SK-N-SH (cell line): ENCODE measurements at regions not wholly inside any gene's neighbourhood (a gene's known extent, or its start where the extent isn't known, plus 50 kb on each side); places are given as distances from the start of the nearest gene placed in this dataset.

Source experiments
- CTCF ChIA-PET: fragments of 300-600, 350-600 bp; formaldehyde crosslinking; extraction: SDS; loops from one replicate; lab custom pipeline; 2021; lab: Yijun Ruan, JAX
- POLR2A ChIA-PET: fragments of 350-600 bp; sonication (Branson Sonifier 250); formaldehyde crosslinking; extraction: SDS; loops from one replicate; lab custom pipeline; 2020; ENCODE audit warnings: antibody characterized with exemption, inconsistent platforms; lab: Yijun Ruan, JAX
- DNase-seq: peaks from one replicate; pipeline ENCODE4 v3.0.0; 2012
- H2AFZ ChIP-seq: fragments of 200-600 bp; sonication (generic); 2 replicates; pipeline ENCODE4 v1.8.1; 2016; ENCODE audit warnings: antibody characterized with exemption, mild to moderate bottlenecking, low read depth
- H3F3A ChIP-seq: fragments of 200-600 bp; sonication (generic); replicated peaks from 2 replicates; pipeline ENCODE3; 2016; ENCODE audit warnings: antibody characterized with exemption, mild to moderate bottlenecking; ENCODE audit not compliant: insufficient read depth
- H3K27ac ChIP-seq, 2 experiments: fragments of 200-500 bp in 1 of 2; fragments of 200-600 bp in 1 of 2; sonication (Bioruptor generic) in 1 of 2; sonication (generic), shearing (Covaris generic) in 1 of 2; 2 replicates each; pipeline versions ENCODE4 v1.5.1 to v1.6.1; 2014 to 2016; ENCODE audit warnings: low read depth in 2 of 2, inconsistent platforms in 1 of 2, low read length in 1 of 2, mild to moderate bottlenecking in 1 of 2, mixed read lengths in 1 of 2
- H3K27me3 ChIP-seq: fragments of 200-600 bp; sonication (generic), shearing (Covaris generic); 2 replicates; pipeline ENCODE4 v1.6.1; 2016; ENCODE audit warnings: mixed run types; ENCODE audit not compliant: insufficient read depth
- H3K36me3 ChIP-seq, 2 experiments: fragments of 200-500 bp in 1 of 2; fragments of 200-600 bp in 1 of 2; sonication (Bioruptor generic) in 1 of 2; sonication (generic) in 1 of 2; replicated peaks in 1 of 2; 2 replicates each; pipeline versions ENCODE3 to v1.5.1; 2014 to 2016; ENCODE audit warnings: low read length in 1 of 2, mild to moderate bottlenecking in 1 of 2; ENCODE audit not compliant: insufficient read depth in 2 of 2, control insufficient read depth in 1 of 2
- H3K4me1 ChIP-seq, 2 experiments: fragments of 200-500 bp in 1 of 2; fragments of 200-600 bp in 1 of 2; sonication (Bioruptor generic) in 1 of 2; sonication (generic), shearing (Covaris generic) in 1 of 2; 2 replicates each; pipeline versions ENCODE4 v1.5.1 to v1.6.1; 2014 to 2016; ENCODE audit warnings: low read depth in 1 of 2, low read length in 1 of 2, mixed run types in 1 of 2; ENCODE audit not compliant: insufficient read depth in 2 of 2, control insufficient read depth in 1 of 2
- H3K4me2 ChIP-seq: fragments of 200-600 bp; sonication (generic), shearing (Covaris generic); 2 replicates; pipeline ENCODE4 v1.6.1; 2017; ENCODE audit warnings: mixed run types
- H3K4me3 ChIP-seq, 2 experiments: fragments of 200-500 bp in 1 of 2; fragments of 200-600 bp in 1 of 2; sonication (Bioruptor generic) in 1 of 2; sonication (generic), shearing (Covaris generic) in 1 of 2; 2 replicates each; pipeline versions ENCODE4 v1.5.1 to v1.8.1; 2014 to 2016; ENCODE audit warnings: low read depth in 2 of 2, inconsistent platforms in 1 of 2, low read length in 1 of 2, mild to moderate bottlenecking in 1 of 2, mixed read lengths in 1 of 2, moderate library complexity in 1 of 2
- H3K79me2 ChIP-seq: fragments of 200-600 bp; sonication (generic); 2 replicates; pipeline ENCODE4 v1.8.1; 2017; ENCODE audit warnings: mild to moderate bottlenecking; ENCODE audit not compliant: insufficient read depth
- H3K9ac ChIP-seq: fragments of 200-600 bp; sonication (generic); 2 replicates; pipeline ENCODE4 v1.6.1; 2017; ENCODE audit warnings: mixed run types
- H3K9me2 ChIP-seq: fragments of 200-600 bp; sonication (generic); 2 replicates; pipeline ENCODE4 v1.6.1; 2017; ENCODE audit warnings: mixed run types
- H3K9me3 ChIP-seq: fragments of 200-600 bp; sonication (generic); 2 replicates; pipeline ENCODE4 v1.6.1; 2017; ENCODE audit warnings: mixed run types, mild to moderate bottlenecking, moderate library complexity
- H4K20me1 ChIP-seq: fragments of 200-600 bp; sonication (generic); 2 replicates; pipeline ENCODE4 v1.6.1; 2017; ENCODE audit warnings: mild to moderate bottlenecking, mixed run types; ENCODE audit not compliant: insufficient read depth
- ELF1 ChIP-seq: IDR thresholded peaks from 2 replicates; pipeline ENCODE4 v1.4.0; 2012
- EZH2phosphoT487 ChIP-seq: fragments of 200-600 bp; sonication (generic); IDR thresholded peaks from 2 replicates; pipeline ENCODE4 v1.6.1; 2017; ENCODE audit warnings: low read depth, mixed run types, mild to moderate bottlenecking, antibody characterized with exemption, moderate library complexity, borderline replicate concordance
- FOSL2 ChIP-seq: IDR thresholded peaks from 2 replicates; pipeline ENCODE4 v1.4.0; 2012; ENCODE audit warnings: low read depth, mild to moderate bottlenecking, moderate library complexity, borderline replicate concordance
- GABPA ChIP-seq: IDR thresholded peaks from 2 replicates; pipeline ENCODE4 v1.4.0; 2012; ENCODE audit warnings: low read depth, mild to moderate bottlenecking
- GATA2 ChIP-seq: sonication (generic); formaldehyde crosslinking; IDR thresholded peaks from 2 replicates; pipeline ENCODE4 v1.5.0; 2020; ENCODE audit warnings: mild to moderate bottlenecking, missing genetic modification reagents
- JUND ChIP-seq: IDR thresholded peaks from 2 replicates; pipeline ENCODE4 v1.4.0; 2012
- MEF2A ChIP-seq: IDR thresholded peaks from 2 replicates; pipeline ENCODE4 v1.4.0; 2012; ENCODE audit warnings: low read depth, borderline replicate concordance
- PBX3 ChIP-seq: IDR thresholded peaks from 2 replicates; pipeline ENCODE4; 2012
- POLR2AphosphoS5 ChIP-seq: IDR thresholded peaks from 2 replicates; pipeline ENCODE4 v1.6.1; 2012; ENCODE audit warnings: low read depth, low read length
- RCOR1 ChIP-seq: fragments of 150-350 bp; IDR thresholded peaks from 2 replicates; pipeline ENCODE4 v1.6.1; 2017; ENCODE audit warnings: antibody characterized with exemption, low read length
- RFX5 ChIP-seq: IDR thresholded peaks from 2 replicates; pipeline ENCODE4 v1.6.1; 2012; ENCODE audit warnings: mild to moderate bottlenecking, improper control_type of control experiment, low read length
- SIN3A ChIP-seq: IDR thresholded peaks from 2 replicates; pipeline ENCODE4 v1.6.1; 2012; ENCODE audit warnings: low read depth, mild to moderate bottlenecking, low read length, moderate library complexity, borderline replicate concordance
- SMC3 ChIP-seq: IDR thresholded peaks from 2 replicates; pipeline ENCODE4 v1.6.1; 2012; ENCODE audit warnings: low read depth, low read length, improper control_type of control experiment
- TAF1 ChIP-seq: IDR thresholded peaks from 2 replicates; pipeline ENCODE4 v1.6.1; 2012; ENCODE audit warnings: low read depth, mild to moderate bottlenecking, low read length, moderate library complexity, borderline replicate concordance
- TEAD4 ChIP-seq: IDR thresholded peaks from 2 replicates; pipeline ENCODE4 v1.4.0; 2012; ENCODE audit warnings: mild to moderate bottlenecking, borderline replicate concordance; ENCODE audit not compliant: insufficient read depth
- USF2 ChIP-seq: fragments of 150-350 bp; IDR thresholded peaks from 2 replicates; pipeline ENCODE4 v1.6.1; 2017; ENCODE audit warnings: antibody characterized with exemption, low read length, low read depth, borderline replicate concordance
- YY1 ChIP-seq: IDR thresholded peaks from 2 replicates; pipeline ENCODE4 v1.4.0; 2012; ENCODE audit warnings: low read depth, mild to moderate bottlenecking
- ZBTB33 ChIP-seq: IDR thresholded peaks from 2 replicates; pipeline ENCODE4 v1.4.0; 2012; ENCODE audit warnings: low read depth, borderline replicate concordance
- WGBS: methylation state at CpG from one replicate; pipeline ENCODE4 v1.1.6; 2017; ENCODE audit warnings: low lambda C conversion rate; 5-methylcytosine and 5-hydroxymethylcytosine counted together
- TF ChIP-seq, protein P1 (sequence below): IDR thresholded peaks from 2 replicates; pipeline ENCODE4 v1.4.0; 2012; ENCODE audit warnings: low read depth, borderline replicate concordance
- TF ChIP-seq, protein P2 (sequence below): IDR thresholded peaks from 2 replicates; pipeline ENCODE4 v1.4.0; 2012; ENCODE audit warnings: low read depth

DNA sequence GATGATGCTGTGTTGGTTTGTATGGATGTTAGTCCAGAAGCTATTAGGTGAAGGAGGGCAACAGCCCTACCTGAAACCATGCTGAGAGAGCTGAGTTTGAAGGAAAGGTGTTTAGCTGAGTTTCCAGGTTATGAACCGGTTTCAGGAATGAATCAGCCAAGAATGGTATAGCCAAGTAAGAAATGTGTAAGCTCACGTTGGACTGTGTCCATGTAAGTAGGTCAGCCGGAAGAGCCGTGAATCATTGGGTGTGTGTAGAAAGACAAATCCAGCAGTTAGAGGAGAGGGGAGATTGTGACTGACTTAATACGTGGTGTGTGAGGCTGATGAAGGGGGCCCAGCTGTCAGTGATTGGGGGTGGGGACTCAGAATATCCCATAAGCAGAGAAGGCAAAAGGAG, 77.2 kb upstream of the SPIN4 start:
- Histone ChIP-seq H3K27ac (no peak overlapping the region), H3K9me2 (no peaks in the 10 kb centered on the region), H3K9me3 (no peaks in the 10 kb centered on the region), H3F3A (no peaks in the 10 kb centered on the region)
- no peak for TF ChIP-seq JUND
- TF ChIP-seq SMC3: no peak
- TF ChIP-seq, all 33 proteins: peak for 0
- WGBS: 42% methylated on average over 5 of the region's 5 CpGs
- Histone ChIP-seq H3K4me3 (no peak overlapping the region), H3K27me3 (no peaks in the 10 kb centered on the region), H3K4me1 (no peaks in the 10 kb centered on the region), H3K9ac (no peak overlapping the region), H4K20me1 (no peaks in the 10 kb centered on the region), H3K79me2 (no peaks in the 10 kb centered on the region), H3K36me3 (no peaks in the 10 kb centered on the region), H3K4me2 (no peak overlapping the region), H2AFZ (no peak overlapping the region)
- CTCF ChIA-PET: interaction anchor here (0.5 kb wide), 1 partner anchor 43 kb away, joined by 3 read pairs; no protein-coding TSS in a partner anchor
- POLR2A ChIA-PET: no interaction called here
- no peak for DNase-seq

- Histone ChIP-seq H3K9me2 (no peaks in the 10 kb centered on the region), H3K4me2 (no peak overlapping the region), H3K4me1 (no peaks in the 10 kb centered on the region), H3K27ac (no peak overlapping the region), H2AFZ (no peak overlapping the region), H3F3A (no peaks in the 10 kb centered on the region), H3K4me3 (no peak overlapping the region), H3K9me3 (no peaks in the 10 kb centered on the region; the same call in 1 of the 2 replicates), H3K79me2 (no peaks in the 10 kb centered on the region), H3K27me3 (no peaks in the 10 kb centered on the region), H3K9ac (no peak overlapping the region), H3K36me3 (no peaks in the 10 kb centered on the region), H4K20me1 (no peaks in the 10 kb centered on the region)
- POLR2A ChIA-PET: no interaction called here
- no peak for TF ChIP-seq FOSL2
- no peak for TF ChIP-seq POLR2AphosphoS5
- no peak for TF ChIP-seq GABPA
- TF ChIP-seq TEAD4: no peak
- no peak for TF ChIP-seq ELF1
- no peak for TF ChIP-seq GATA2 (CRISPR knock-in tag)
- TF ChIP-seq TAF1: no peak
- no peak for TF ChIP-seq JUND
- no peak for TF ChIP-seq ZBTB33
- TF ChIP-seq SMC3: no peak
- no peak for TF ChIP-seq USF2
- no peak for TF ChIP-seq PBX3
- TF ChIP-seq EZH2phosphoT487: no peak
- no peak for TF ChIP-seq MEF2A
- TF ChIP-seq, protein P1, sequence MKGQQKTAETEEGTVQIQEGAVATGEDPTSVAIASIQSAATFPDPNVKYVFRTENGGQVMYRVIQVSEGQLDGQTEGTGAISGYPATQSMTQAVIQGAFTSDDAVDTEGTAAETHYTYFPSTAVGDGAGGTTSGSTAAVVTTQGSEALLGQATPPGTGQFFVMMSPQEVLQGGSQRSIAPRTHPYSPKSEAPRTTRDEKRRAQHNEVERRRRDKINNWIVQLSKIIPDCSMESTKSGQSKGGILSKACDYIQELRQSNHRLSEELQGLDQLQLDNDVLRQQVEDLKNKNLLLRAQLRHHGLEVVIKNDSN: no peak
- TF ChIP-seq RFX5: no peak
- no peak for TF ChIP-seq YY1
- TF ChIP-seq RCOR1: no peak
- TF ChIP-seq, protein P2, sequence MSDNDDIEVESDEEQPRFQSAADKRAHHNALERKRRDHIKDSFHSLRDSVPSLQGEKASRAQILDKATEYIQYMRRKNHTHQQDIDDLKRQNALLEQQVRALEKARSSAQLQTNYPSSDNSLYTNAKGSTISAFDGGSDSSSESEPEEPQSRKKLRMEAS: no peak
- no peak for TF ChIP-seq SIN3A
- WGBS: 58% methylated on average over 7 of the region's 7 CpGs
- CTCF ChIA-PET: no interaction called here
- DNase-seq: no peak
Observed at GRCh38 chrX:63426519-63426918, 75.4 kb upstream of the SPIN4 start.
